NCI-H2029 (cell line): ENCODE measurements at regions not wholly inside any gene's neighbourhood (a gene's known extent, or its start where the extent isn't known, plus 50 kb on each side); places are given as distances from the start of the nearest gene placed in this dataset.

ENCODE experiments used
- DNase-seq: peaks from one replicate; lab custom pipeline; 2025; lab: John Stamatoyannopoulos, UW

DNA sequence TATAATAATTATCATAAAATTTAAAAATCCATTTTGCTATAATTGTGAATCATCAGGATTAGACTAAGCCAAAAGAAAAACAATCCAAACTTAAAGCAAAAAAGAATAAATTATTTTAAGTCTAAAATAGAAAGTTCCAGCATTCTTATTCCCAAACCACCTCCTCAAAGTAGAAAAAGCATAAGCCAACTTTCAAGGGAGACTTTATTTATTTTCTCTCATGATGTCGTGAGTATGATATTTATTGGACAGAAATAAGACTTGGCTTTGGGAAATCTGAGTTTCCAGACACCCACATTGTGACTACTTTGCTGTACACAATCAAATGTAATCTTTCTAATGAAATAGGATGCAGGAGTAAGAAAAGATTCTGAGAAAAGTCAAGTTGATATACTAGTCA lies 372.1 kb downstream of the MTRR start:
- DNase-seq: no peak

- DNase-seq: no peak
Observed at GRCh38 chr5:8241558-8241957, 372.6 kb downstream of the MTRR start.

DNA sequence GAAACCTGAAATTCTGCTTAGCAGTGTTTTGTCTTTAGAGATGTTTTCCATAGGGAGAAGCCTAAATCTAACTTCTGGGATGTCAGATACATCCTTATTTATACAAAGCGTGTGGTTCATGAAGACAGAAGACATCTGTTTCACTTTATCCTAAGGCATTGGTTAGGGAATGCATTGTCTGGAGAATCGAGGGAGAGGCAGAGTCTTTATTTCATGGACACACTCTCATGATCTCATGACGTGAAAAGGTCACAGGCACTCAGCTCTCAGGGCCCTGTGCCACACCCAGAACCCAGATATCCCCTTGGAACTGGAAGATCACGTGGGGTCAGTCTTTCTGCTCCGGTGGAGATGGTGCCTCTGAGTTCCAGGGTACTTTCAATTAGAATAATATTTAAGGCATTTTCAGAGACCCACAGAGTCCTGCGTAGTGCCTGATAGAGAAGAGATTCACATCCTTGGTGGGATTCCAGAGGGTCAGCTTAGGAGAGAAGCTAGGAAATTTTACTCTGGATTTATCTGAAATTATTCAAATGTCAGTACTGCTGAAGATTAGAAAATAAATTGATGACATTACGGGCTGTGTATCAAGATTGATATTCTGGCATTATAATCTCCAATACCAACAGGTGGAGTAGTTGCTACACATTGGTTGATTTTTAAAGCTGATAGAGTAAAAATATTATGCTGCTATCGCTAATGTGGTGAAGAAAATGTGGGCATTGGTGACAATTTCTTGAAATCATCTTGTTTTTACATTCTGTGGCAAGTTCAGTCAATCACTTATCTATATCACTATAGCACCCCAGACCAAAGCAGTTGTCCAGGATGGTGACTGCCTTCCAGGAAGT lies 378.3 kb downstream of the MTRR start:
- no peak for DNase-seq

DNA sequence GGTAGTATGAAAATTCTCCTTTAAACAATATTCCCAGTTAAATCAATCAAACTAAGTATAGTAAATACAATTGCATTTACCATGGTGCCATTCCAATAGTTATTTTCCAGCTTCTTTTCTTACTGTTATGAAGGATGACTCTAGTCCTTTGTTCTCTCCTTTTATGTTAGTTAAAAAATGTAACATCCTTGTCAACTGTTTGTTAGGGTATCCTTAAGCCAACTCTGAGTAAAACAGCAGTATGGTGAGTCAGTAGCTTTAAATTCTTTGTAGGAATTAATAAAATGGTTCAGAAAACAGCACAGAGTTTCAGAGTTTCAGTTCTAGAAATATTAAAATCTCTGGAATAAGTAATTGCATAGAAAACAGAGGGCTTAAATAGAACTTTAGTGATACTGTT lies 384.4 kb downstream of the MTRR start:
- DNase-seq: no peak

GRCh38 chr5:8254674-8255073 lies 385.7 kb downstream of the MTRR start:
- no peak for DNase-seq

GRCh38 chr5:8258801-8259200 lies 389.9 kb downstream of the MTRR start:
- DNase-seq: no peak

DNA sequence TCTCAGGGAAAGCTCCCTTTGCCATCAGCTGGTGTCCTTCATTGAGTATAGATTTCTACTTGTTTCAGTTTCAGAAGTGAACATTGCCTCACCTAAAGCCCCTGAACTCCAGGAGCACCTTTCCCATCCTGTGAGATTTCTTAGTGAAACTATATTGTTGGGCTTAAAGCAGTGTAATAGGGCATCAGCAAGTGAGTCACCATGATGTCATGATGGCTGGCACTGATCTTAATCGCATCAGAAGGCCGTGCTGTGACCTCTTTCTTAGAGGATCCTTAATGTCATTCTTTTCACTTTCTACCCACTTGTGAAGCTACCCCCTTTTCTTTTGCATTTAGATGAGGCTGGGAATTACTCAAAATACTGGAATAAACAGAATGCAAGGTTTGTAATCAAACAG lies 401.3 kb downstream of the MTRR start:
- DNase-seq: no peak

GRCh38 chr5:8280711-8281363 lies 411.9 kb downstream of the MTRR start:
- DNase-seq: no peak

DNA sequence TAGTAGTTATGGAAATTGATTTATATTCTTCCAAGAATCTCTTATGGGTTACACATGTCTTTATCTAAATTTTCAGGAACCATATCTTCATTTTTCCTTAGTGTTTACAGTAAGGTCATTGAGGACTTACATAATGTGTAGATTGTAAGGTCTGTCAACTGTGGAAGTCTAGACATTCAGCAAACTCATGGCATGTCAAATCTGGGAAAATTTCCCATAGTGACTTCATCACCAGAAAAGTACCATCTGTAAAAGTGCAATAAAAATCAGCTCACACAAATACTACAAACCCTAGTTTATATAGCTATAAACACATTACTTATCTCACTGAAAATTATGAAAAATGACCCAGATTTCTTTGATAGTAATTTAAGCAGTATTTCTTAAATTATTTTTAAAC lies 419.4 kb downstream of the MTRR start:
- no peak for DNase-seq

GRCh38 chr5:8288897-8289516 lies 420.1 kb downstream of the MTRR start:
- DNase-seq: no peak

- no peak for DNase-seq
Observed at GRCh38 chr5:8289779-8290178, 420.8 kb downstream of the MTRR start.

GRCh38 chr5:8290721-8291120 lies 421.8 kb downstream of the MTRR start:
- no peak for DNase-seq

DNA sequence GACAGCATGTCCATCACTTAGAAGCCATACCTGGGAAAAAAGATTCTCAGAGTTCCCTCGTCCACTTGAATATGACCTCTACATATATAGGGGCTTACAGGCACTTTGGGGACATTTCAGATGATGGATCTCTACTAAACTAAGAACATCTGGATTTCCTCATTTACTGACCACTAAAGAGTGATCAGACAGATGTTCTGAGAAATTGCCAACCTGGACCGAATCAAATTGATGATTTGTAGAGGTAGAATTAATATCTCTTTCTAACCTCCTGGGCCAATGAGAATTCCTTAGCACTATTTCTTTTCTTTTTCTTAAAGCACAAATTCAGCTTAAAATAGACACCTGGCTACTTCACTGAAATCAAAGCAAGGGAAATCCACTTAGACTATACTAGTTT lies 422.7 kb downstream of the MTRR start:
- DNase-seq: no peak

GRCh38 chr5:8295141-8295540 lies 426.2 kb downstream of the MTRR start:
- DNase-seq: no peak

GRCh38 chr5:8299716-8300115 lies 430.8 kb downstream of the MTRR start:
- no peak for DNase-seq

DNA sequence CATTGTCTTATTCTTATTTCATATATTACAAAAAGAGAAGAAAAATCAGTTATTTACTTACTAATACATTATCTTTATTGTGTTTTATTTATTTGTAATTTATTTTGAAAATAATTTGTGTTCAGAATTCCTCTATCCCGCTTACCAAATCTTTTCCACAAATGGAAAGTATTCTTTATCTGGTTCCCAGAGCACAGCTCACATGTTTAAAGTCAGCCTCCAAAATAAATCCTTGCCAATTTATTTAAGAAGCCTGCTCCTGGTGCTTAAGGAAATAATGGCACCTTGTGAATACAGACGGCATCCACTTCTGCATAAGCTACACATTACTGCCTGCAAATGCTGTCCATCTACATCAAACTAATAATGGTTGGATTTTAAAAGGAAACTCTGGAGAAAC lies 435.4 kb downstream of the MTRR start:
- DNase-seq: no peak

GRCh38 chr5:8306288-8306896 lies 437.4 kb downstream of the MTRR start:
- no peak for DNase-seq

GRCh38 chr5:8314965-8315364 lies 446.0 kb downstream of the MTRR start:
- no peak for DNase-seq

DNA sequence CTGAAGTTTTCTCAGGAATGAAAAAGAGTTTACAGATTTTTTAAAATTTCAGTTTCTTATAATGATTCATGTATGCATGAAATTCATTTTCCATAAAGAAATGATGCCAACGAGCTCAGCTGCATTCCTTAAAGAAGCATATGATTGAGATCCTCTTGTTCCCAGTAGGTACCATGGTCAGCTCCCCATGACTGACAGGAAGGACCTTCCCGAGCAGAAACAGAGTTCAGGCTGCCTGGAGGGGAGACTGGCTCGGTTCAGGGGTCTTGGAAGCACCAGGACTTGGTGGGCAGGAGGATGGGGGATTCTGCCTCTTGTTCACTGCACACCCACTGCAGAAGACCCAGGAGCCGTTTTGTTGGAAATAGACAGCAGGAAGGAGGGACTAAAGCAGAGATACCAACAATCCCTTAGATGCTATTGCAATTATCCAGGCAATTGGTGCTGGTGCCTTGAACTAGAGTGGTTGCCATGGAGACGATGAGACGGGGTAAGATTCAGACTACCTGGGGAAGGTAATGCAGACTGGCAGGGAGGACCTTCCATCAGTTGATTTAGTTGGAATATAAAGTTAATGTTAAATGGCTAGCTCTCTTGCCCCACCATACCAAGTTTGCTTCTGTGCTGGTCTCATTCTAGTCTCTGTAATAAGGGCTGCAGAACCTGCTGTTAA lies 447.8 kb downstream of the MTRR start:
- no peak for DNase-seq

- DNase-seq: no peak
Observed at GRCh38 chr5:8317335-8317734, 448.4 kb downstream of the MTRR start.

GRCh38 chr5:8320244-8320643 lies 451.3 kb downstream of the MTRR start:
- no peak for DNase-seq

- DNase-seq: no peak
Observed at GRCh38 chr5:8321272-8321671, 452.3 kb downstream of the MTRR start.
